ENCODE measurements at regions not wholly inside any gene's neighbourhood (a gene's known extent, or its start where the extent isn't known, plus 50 kb on each side); places are given as distances from the start of the nearest gene placed in this dataset.

DNA sequence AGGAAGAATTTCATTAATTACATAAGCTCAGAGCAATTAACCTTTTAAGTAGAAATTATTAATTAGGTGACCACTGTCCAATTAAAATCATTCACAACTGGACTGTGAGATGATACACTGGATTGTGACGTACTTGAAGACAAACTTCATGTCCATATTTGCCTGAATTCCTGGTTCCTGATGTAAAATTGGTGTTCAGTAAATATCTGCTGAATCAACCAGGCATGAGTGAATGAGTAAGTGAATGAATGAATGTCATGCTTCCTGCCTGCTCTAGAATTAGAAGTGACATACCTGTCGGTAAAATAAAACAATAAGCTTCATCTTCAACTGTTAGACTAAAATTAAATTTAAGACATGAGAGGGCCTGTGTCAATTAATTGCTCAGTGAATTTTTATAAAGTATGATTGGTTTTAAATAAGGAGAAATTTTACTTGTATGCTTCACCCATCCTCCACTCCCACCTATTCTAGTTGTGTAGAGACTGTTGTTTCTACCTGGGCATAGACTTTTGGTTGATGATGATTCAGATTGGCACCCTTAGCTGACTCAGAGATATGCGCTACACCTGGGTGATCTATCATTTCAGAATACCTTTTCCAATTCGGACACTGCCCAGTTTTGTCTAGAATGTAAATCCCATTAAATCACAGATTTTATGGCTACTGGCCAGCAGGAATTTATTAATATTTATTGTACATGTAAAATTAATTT is 56.9 kb upstream of the PTGS2 start:
- no peak overlapping the region for H3K18ac ChIP-seq (ENCODE audit: extremely low read depth, low read length)
- no peak overlapping the region for H3K4me2 ChIP-seq (ENCODE audit: insufficient read depth in 1 of 2, low read depth in 2 of 2, low read length in 2 of 2)

More for the DNA sequence above, 56.9 kb upstream of the PTGS2 start:
- Histone ChIP-seq H2BK12ac (ENCODE audit: low read depth, low read length) (no peak overlapping the region), H2AFZ (ENCODE audit: low read length) (no peak overlapping the region), H2BK120ac (replicated peaks; ENCODE audit: low read depth, low read length) (no peak overlapping the region), H3K23ac (ENCODE audit: insufficient read length) (no peak overlapping the region), H3K56ac (replicated peaks; ENCODE audit: insufficient read length, low read depth, low read length) (no peak overlapping the region), H4K91ac (replicated peaks; ENCODE audit: insufficient read length, low read length) (no peak overlapping the region), H3K79me1 (ENCODE audit: low read depth, low read length) (no peaks in the 10 kb centered on the region), H2BK5ac (ENCODE audit: low read depth, low read length) (no peak overlapping the region), H3K23me2 (ENCODE audit: low read depth, low read length) (no peaks in the 10 kb centered on the region), H2BK20ac (ENCODE audit: low read length) (no peak overlapping the region), H3K4ac (replicated peaks; ENCODE audit: insufficient read length, low read depth, low read length) (no peak overlapping the region), H3K4me1 (replicated peaks in 1 of 4; ENCODE audit: control insufficient read depth in 3 of 4, insufficient read depth in 4 of 4, low read length in 3 of 4) (no peaks in the 10 kb centered on the region), H3K4me3 (ENCODE audit: extremely low read depth in 1 of 4, insufficient read depth in 2 of 4, low read depth in 3 of 4, low read length in 4 of 4) (no peak overlapping the region), H3K9ac (replicated peaks in 1 of 4; ENCODE audit: extremely low read depth in 1 of 4, low read depth in 3 of 4, low read length in 3 of 4) (no peak overlapping the region), H2BK15ac (ENCODE audit: low read length) (no peak overlapping the region), H4K5ac (ENCODE audit: insufficient read length, low read depth, low read length) (no peak overlapping the region), H3K9me3 (ENCODE audit: insufficient read depth in 2 of 2, low read depth in 1 of 2, low read length in 1 of 2) (no peaks in the 10 kb centered on the region), H4K20me1 (replicated peaks in 1 of 2; ENCODE audit: control insufficient read depth in 1 of 2, insufficient read depth in 2 of 2, low read length in 2 of 2) (no peaks in the 10 kb centered on the region), H3K14ac (ENCODE audit: insufficient read length) (no peak overlapping the region), H4K8ac (ENCODE audit: extremely low read depth, insufficient read depth, low read length) (no peak overlapping the region), H3K36me3 (ENCODE audit: control insufficient read depth in 2 of 4, insufficient read depth in 4 of 4, low read length in 3 of 4) (no peaks in the 10 kb centered on the region), H2AK5ac (ENCODE audit: low read depth, low read length) (no peak overlapping the region), H3K27me3 (replicated peaks in 1 of 4; ENCODE audit: control insufficient read depth in 3 of 4, extremely low read depth in 1 of 4, insufficient read depth in 3 of 4, low read length in 3 of 4) (no peaks in the 10 kb centered on the region), H3K79me2 (ENCODE audit: control insufficient read depth in 1 of 2, insufficient read depth in 2 of 2, low read length in 2 of 2) (no peaks in the 10 kb centered on the region), H3K27ac (ENCODE audit: low read depth, low read length) (no peak overlapping the region)
- FAIRE-seq (no peak), DNase-seq (ENCODE audit: low read depth in 1 of 2, low spot score in 2 of 2) (no peak)
- POLR2A ChIA-PET (ENCODE audit: partially characterized antibody) = no interaction called here
- CTCF ChIA-PET (ENCODE audit: partially characterized antibody) = interaction anchor here (1.7 kb wide), 1 partner anchor 14 kb away, joined by 4 read pairs; no protein-coding TSS in a partner anchor
- TF ChIP-seq CTCF (IDR thresholded peaks at IDR 0.05; ENCODE audit: control extremely low read depth in 1 of 3, insufficient read depth in 1 of 3, low read depth in 1 of 3, low read length in 3 of 3) = no peak
- 84% methylated on average over 4 of the region's 4 CpGs; no CpG with 5 or more reads in 1 of the 2 experiments for WGBS, 2 experiments (ENCODE audit: extremely low coverage in 1 of 2, insufficient coverage in 1 of 2, insufficient read length in 1 of 2, insufficient replicate concordance in 2 of 2, low coverage in 1 of 2, low lambda C conversion rate in 2 of 2, missing lambda C conversion rate in 1 of 2)

Measured in H1 (cell line).